ENCODE measurements at regions not wholly inside any gene's neighbourhood (a gene's known extent, or its start where the extent isn't known, plus 50 kb on each side); places are given as distances from the start of the nearest gene placed in this dataset.

DNA sequence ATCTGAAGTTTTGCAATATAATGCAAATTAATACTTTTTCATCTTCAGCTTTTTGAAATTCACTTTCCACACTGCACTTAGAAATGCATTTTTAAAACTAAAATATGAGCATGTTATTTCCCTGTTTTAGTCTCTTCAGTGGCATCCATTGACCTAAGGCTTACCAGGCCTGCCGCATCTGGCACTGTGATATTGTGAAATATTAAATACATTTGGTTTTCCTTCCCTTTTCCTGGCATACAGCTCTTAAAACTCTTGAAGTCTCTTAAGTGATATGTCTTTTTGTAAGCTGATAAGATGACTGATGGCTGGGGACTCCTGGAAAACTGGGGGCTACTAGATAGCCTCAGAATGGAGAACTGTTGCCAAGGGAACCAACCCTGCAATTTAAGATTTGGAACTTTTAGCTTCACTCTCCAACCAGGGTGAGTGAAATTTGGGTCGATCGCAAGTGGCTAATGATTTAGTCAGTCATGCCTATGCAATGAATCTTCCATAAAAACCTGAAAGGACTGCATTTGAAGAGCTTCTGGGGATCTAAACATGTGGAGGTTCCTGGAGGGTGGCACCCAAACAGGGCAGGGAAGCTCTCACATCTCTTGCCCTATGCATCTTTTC, 75.5 kb upstream of the PDC start:
- no peaks in the 10 kb centered on the region for H3K4me1 Mint-ChIP-seq (ENCODE audit: unreplicated experiment)
- peaks cover 4% of the 10 kb centered on the region for H3K36me3 Mint-ChIP-seq (ENCODE audit: low read depth, unreplicated experiment)
- H3K27ac Mint-ChIP-seq (ENCODE audit: unreplicated experiment), result no peak overlapping the region
- no peak overlapping the region for H3K4me3 Mint-ChIP-seq (ENCODE audit: unreplicated experiment)
- TF ChIP-seq, protein P1, sequence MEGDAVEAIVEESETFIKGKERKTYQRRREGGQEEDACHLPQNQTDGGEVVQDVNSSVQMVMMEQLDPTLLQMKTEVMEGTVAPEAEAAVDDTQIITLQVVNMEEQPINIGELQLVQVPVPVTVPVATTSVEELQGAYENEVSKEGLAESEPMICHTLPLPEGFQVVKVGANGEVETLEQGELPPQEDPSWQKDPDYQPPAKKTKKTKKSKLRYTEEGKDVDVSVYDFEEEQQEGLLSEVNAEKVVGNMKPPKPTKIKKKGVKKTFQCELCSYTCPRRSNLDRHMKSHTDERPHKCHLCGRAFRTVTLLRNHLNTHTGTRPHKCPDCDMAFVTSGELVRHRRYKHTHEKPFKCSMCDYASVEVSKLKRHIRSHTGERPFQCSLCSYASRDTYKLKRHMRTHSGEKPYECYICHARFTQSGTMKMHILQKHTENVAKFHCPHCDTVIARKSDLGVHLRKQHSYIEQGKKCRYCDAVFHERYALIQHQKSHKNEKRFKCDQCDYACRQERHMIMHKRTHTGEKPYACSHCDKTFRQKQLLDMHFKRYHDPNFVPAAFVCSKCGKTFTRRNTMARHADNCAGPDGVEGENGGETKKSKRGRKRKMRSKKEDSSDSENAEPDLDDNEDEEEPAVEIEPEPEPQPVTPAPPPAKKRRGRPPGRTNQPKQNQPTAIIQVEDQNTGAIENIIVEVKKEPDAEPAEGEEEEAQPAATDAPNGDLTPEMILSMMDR (IDR thresholded peaks at IDR 0.05; ENCODE audit: unreplicated experiment), result no peak
- no peak for DNase-seq (ENCODE audit: low spot score)
- H3K9me3 Mint-ChIP-seq (ENCODE audit: unreplicated experiment), result no peaks in the 10 kb centered on the region
- H3K27me3 Mint-ChIP-seq (ENCODE audit: unreplicated experiment), result no peaks in the 10 kb centered on the region

DNA sequence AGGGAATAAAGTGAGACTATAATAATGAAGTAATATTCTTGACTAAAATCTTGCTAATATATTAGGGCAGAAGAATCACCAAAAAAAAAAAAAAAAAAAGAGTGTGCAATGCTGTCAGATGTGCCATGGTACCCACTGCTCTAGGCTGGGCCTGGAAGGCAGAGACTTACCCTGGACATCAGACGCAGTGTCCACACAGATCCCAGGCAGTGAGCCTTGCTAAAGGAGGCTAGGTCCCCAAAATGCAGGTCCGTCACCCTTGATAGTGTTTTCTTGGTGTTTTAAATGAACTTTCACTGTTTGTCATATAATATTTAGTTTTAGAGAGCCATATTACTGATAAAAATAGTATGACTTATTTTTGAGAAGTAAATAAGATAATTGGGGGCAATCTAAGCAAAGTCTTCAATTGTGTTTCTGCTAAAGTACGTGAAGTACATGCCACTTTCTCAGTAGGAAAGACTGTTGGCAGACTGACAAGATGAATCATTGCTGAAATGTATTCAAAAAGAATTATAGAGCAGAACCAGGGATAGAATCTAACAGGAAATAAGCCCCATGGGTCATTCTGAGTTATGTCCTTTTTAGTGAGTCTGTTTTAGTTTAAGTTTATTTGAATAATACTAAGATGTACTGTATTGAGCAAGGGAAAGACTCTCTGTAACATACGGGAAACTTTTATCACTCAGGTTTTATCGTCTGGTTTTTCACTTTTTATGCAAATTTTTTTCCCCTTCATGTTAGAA, 74.6 kb upstream of the PDC start:
- no peak for DNase-seq (ENCODE audit: low spot score)
- no peaks in the 10 kb centered on the region for H3K4me1 Mint-ChIP-seq (ENCODE audit: unreplicated experiment)
- TF ChIP-seq, protein P1 (IDR thresholded peaks at IDR 0.05; ENCODE audit: unreplicated experiment), result no peak
- H3K27me3 Mint-ChIP-seq (ENCODE audit: unreplicated experiment), result no peaks in the 10 kb centered on the region
- no peak overlapping the region for H3K27ac Mint-ChIP-seq (ENCODE audit: unreplicated experiment)
- peaks cover 4% of the 10 kb centered on the region for H3K36me3 Mint-ChIP-seq (ENCODE audit: low read depth, unreplicated experiment)
- H3K9me3 Mint-ChIP-seq (ENCODE audit: unreplicated experiment), result no peaks in the 10 kb centered on the region
- no peak overlapping the region for H3K4me3 Mint-ChIP-seq (ENCODE audit: unreplicated experiment)

DNA sequence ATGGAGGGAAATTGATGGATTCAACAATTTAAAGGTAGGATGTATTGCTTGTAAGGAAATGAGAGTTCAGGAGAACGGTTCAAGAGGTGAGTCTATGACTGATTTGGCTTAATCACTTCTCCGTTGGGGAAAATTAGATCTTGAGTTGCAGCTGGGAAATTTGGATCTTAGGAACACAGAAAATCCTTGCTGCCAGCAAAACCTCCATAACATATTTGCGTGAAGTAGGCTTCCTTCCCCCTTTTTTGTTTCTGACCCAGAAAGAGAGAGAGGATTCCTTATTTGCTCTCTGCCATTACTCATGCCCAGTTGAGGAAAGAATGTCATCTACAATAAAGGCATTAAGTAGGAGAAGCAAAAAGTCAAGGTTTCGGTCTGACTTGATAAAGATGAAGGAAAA, 73.5 kb upstream of the PDC start:
- Mint-ChIP-seq H3K4me3 (ENCODE audit: unreplicated experiment) (no peak overlapping the region), H3K27ac (ENCODE audit: unreplicated experiment) (no peak overlapping the region), H3K27me3 (ENCODE audit: unreplicated experiment) (no peaks in the 10 kb centered on the region), H3K9me3 (ENCODE audit: unreplicated experiment) (no peaks in the 10 kb centered on the region), H3K4me1 (ENCODE audit: unreplicated experiment) (no peaks in the 10 kb centered on the region), H3K36me3 (ENCODE audit: low read depth, unreplicated experiment) (no peaks in the 10 kb centered on the region)
- TF ChIP-seq, protein P1 (IDR thresholded peaks at IDR 0.05; ENCODE audit: unreplicated experiment), result no peak
- DNase-seq (ENCODE audit: low spot score), result no peak

DNA sequence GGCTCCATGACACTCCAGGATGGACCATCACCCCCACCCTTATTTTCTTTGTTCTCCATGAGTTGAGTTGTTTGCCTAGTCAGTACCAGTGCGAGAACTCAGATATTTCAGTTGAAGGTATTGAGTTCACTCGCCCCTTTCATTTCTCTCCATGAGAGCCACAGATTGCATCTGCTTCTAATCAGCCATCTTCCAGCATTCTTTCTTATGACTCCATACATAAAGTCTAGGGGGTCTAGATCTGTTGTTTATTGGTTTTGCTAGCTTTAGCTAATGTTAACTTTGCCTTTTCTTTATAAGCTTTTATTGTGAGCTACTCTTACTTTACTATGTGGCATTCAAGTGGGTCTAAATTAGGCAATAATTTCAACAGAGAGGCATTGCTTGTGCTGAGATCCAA, 71.6 kb upstream of the PDC start:
- no peaks in the 10 kb centered on the region for H3K4me1 Mint-ChIP-seq (ENCODE audit: unreplicated experiment)
- H3K36me3 Mint-ChIP-seq (ENCODE audit: low read depth, unreplicated experiment), result no peaks in the 10 kb centered on the region
- H3K9me3 Mint-ChIP-seq (ENCODE audit: unreplicated experiment), result no peaks in the 10 kb centered on the region
- TF ChIP-seq, protein P1 (IDR thresholded peaks at IDR 0.05; ENCODE audit: unreplicated experiment), result no peak
- no peak overlapping the region for H3K4me3 Mint-ChIP-seq (ENCODE audit: unreplicated experiment)
- H3K27ac Mint-ChIP-seq (ENCODE audit: unreplicated experiment), result no peak overlapping the region
- H3K27me3 Mint-ChIP-seq (ENCODE audit: unreplicated experiment), result no peaks in the 10 kb centered on the region
- DNase-seq (ENCODE audit: low spot score), result no peak

DNA sequence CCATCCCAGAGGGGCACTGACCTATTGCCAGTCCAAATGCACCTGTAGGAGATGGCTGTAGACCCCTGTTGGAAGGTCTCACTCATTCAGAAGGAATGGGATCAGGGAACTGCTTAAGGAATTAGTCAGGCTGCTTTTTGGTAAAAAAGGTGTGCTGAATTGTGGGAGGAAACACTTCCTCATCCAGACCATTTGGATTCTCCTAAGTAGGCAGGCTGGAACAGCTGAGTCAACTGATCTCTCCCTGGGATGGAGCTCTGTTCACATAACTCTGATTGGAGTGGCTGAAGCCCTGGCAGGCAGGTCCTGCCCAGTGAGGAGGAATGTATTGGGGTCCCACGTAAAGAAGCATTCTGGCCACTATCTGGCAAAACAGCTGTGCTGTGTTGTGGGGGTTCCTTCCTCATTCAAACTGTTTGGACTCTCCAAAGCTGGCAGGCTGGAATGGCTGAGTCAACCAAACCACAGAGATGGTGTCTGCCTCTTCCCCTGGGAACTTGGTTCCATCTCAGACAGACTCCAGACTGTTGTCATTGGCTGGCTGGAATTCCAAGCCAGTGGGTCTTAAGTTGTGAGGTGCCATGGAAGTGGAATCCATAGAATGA, 70.7 kb upstream of the PDC start:
- no peak for DNase-seq (ENCODE audit: low spot score)
- H3K9me3 Mint-ChIP-seq (ENCODE audit: unreplicated experiment), result no peaks in the 10 kb centered on the region
- no peaks in the 10 kb centered on the region for H3K27me3 Mint-ChIP-seq (ENCODE audit: unreplicated experiment)
- H3K4me1 Mint-ChIP-seq (ENCODE audit: unreplicated experiment), result no peaks in the 10 kb centered on the region
- TF ChIP-seq, protein P1 (IDR thresholded peaks at IDR 0.05; ENCODE audit: unreplicated experiment), result no peak
- no peak overlapping the region for H3K27ac Mint-ChIP-seq (ENCODE audit: unreplicated experiment)
- H3K4me3 Mint-ChIP-seq (ENCODE audit: unreplicated experiment), result no peak overlapping the region
- no peaks in the 10 kb centered on the region for H3K36me3 Mint-ChIP-seq (ENCODE audit: low read depth, unreplicated experiment)
